ENCODE measurements at regions not wholly inside any gene's neighbourhood (a gene's known extent, or its start where the extent isn't known, plus 50 kb on each side); places are given as distances from the start of the nearest gene placed in this dataset.
A peak's percentile ranks its signal among the peaks of the same experiment; 100 is the strongest.

- TF ChIP-seq, protein P1, sequence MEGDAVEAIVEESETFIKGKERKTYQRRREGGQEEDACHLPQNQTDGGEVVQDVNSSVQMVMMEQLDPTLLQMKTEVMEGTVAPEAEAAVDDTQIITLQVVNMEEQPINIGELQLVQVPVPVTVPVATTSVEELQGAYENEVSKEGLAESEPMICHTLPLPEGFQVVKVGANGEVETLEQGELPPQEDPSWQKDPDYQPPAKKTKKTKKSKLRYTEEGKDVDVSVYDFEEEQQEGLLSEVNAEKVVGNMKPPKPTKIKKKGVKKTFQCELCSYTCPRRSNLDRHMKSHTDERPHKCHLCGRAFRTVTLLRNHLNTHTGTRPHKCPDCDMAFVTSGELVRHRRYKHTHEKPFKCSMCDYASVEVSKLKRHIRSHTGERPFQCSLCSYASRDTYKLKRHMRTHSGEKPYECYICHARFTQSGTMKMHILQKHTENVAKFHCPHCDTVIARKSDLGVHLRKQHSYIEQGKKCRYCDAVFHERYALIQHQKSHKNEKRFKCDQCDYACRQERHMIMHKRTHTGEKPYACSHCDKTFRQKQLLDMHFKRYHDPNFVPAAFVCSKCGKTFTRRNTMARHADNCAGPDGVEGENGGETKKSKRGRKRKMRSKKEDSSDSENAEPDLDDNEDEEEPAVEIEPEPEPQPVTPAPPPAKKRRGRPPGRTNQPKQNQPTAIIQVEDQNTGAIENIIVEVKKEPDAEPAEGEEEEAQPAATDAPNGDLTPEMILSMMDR (conservative IDR thresholded peaks at IDR 0.05; ENCODE audit: low read depth in 2 of 2) = no peak; a peak in 1 of 4 replicates
- TF ChIP-seq, protein P2, sequence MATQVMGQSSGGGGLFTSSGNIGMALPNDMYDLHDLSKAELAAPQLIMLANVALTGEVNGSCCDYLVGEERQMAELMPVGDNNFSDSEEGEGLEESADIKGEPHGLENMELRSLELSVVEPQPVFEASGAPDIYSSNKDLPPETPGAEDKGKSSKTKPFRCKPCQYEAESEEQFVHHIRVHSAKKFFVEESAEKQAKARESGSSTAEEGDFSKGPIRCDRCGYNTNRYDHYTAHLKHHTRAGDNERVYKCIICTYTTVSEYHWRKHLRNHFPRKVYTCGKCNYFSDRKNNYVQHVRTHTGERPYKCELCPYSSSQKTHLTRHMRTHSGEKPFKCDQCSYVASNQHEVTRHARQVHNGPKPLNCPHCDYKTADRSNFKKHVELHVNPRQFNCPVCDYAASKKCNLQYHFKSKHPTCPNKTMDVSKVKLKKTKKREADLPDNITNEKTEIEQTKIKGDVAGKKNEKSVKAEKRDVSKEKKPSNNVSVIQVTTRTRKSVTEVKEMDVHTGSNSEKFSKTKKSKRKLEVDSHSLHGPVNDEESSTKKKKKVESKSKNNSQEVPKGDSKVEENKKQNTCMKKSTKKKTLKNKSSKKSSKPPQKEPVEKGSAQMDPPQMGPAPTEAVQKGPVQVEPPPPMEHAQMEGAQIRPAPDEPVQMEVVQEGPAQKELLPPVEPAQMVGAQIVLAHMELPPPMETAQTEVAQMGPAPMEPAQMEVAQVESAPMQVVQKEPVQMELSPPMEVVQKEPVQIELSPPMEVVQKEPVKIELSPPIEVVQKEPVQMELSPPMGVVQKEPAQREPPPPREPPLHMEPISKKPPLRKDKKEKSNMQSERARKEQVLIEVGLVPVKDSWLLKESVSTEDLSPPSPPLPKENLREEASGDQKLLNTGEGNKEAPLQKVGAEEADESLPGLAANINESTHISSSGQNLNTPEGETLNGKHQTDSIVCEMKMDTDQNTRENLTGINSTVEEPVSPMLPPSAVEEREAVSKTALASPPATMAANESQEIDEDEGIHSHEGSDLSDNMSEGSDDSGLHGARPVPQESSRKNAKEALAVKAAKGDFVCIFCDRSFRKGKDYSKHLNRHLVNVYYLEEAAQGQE (IDR thresholded peaks at IDR 0.05; ENCODE audit: unreplicated experiment) = no peak
- TF ChIP-seq NANOG (IDR thresholded peaks at IDR 0.05; ENCODE audit: borderline replicate concordance) = no peak
- no peak for TF ChIP-seq ZNF331 (CRISPR knock-in tag; IDR thresholded peaks at IDR 0.05; ENCODE audit: low read depth)
- TF ChIP-seq ZNF114 (CRISPR knock-in tag; IDR thresholded peaks at IDR 0.05) = 0 out of 2 replicates have a peak, but pooled peaks have one; percentile 12
These were observed 149.0 kb upstream of the CYP1B1 start (continued) for GRCh38 chr2:38224821-38225437.

- no peak overlapping the region for H3K4me3 ChIP-seq
- Mint-ChIP-seq H3K9me3 (no peaks in the 10 kb centered on the region; the same call in 2 of the 3 replicates), H3K36me3 (ENCODE audit: low read depth) (no peaks in the 10 kb centered on the region), H3K27ac (no peak overlapping the region), H3K27me3 (ENCODE audit: insufficient read depth, low read depth, poor library complexity) (no peaks in the 10 kb centered on the region), H3K4me1 (peaks cover 24% of the 10 kb centered on the region), H3K4me3 (no peak overlapping the region)
- no peaks in the 10 kb centered on the region for H3K36me3 ChIP-seq (ENCODE audit: insufficient read depth)
- H3K79me2 ChIP-seq (replicated peaks; ENCODE audit: insufficient read depth) = no peaks in the 10 kb centered on the region
- TF ChIP-seq, protein P2 (IDR thresholded peaks at IDR 0.05; ENCODE audit: unreplicated experiment) = no peak
- TF ChIP-seq POLR2AphosphoS5 (IDR thresholded peaks at IDR 0.05; ENCODE audit: low read depth) (no peak), JUNB (IDR thresholded peaks at IDR 0.05; ENCODE audit: unreplicated experiment) (no peak), EZH2 (IDR thresholded peaks at IDR 0.05; ENCODE audit: low read depth, unreplicated experiment) (no peak), ZNF331 (CRISPR knock-in tag; IDR thresholded peaks at IDR 0.05; ENCODE audit: low read depth) (no peak), CREB1 (CRISPR knock-in tag; IDR thresholded peaks at IDR 0.05; ENCODE audit: low read depth) (no peak), STAT1 (IDR thresholded peaks at IDR 0.05; ENCODE audit: unreplicated experiment) (no peak)
- TF ChIP-seq, protein P3, sequence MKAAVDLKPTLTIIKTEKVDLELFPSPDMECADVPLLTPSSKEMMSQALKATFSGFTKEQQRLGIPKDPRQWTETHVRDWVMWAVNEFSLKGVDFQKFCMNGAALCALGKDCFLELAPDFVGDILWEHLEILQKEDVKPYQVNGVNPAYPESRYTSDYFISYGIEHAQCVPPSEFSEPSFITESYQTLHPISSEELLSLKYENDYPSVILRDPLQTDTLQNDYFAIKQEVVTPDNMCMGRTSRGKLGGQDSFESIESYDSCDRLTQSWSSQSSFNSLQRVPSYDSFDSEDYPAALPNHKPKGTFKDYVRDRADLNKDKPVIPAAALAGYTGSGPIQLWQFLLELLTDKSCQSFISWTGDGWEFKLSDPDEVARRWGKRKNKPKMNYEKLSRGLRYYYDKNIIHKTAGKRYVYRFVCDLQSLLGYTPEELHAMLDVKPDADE (IDR thresholded peaks at IDR 0.05) = no peak
- no peak overlapping the region for H3K27ac ChIP-seq (ENCODE audit: low read depth)
- H2AFZ ChIP-seq = no peak overlapping the region
- no peak for DNase-seq (ENCODE audit: low spot score)
- H3K4me2 ChIP-seq = peak overlapping the region; percentile 50; the same call in 1 of the 2 replicates
- no peak for ATAC-seq
- H3K9me2 ChIP-seq (ENCODE audit: insufficient read depth) = peaks cover 5% of the 10 kb centered on the region
- no peaks in the 10 kb centered on the region for H3F3A ChIP-seq (replicated peaks; ENCODE audit: low read depth)
- H3K4me1 ChIP-seq (ENCODE audit: insufficient read depth) = no peaks in the 10 kb centered on the region; the same call in 1 of the 2 replicates
- no peaks in the 10 kb centered on the region for H4K20me1 ChIP-seq (replicated peaks; ENCODE audit: insufficient read depth)
- no peaks in the 10 kb centered on the region for H3K27me3 ChIP-seq (ENCODE audit: insufficient read depth)
These were observed 148.2 kb upstream of the CYP1B1 start for GRCh38 chr2:38224181-38224580.

Data from GM23338 (cell line).